K562 (cell line): ENCODE measurements at regions not wholly inside any gene's neighbourhood (a gene's known extent, or its start where the extent isn't known, plus 50 kb on each side); places are given as distances from the start of the nearest gene placed in this dataset.

Source experiments
- ATAC-seq: fragments of 200-7000 bp; cut with Tn5 transposase; 3 replicates; pipeline ENCODE4 v1.9.1; 2020; ENCODE audit warnings: moderate library complexity
- BruUV-seq: library from RNA; stranded (reverse); fragments of 400-500 nt; replicated peaks from 2 replicates; lab custom pipeline; 2021; lab: Mats Ljungman, UMichigan
- CTCF ChIA-PET: fragments of 300-600 bp; formaldehyde crosslinking; extraction: SDS; loops from one replicate; lab custom pipeline; 2021; ENCODE audit warnings: low intra/inter-chr PET ratio; lab: Yijun Ruan, JAX
- POLR2A ChIA-PET: fragments of 300-600, 350-650 bp; sonication (Branson Sonifier 250); formaldehyde crosslinking; extraction: SDS; loops from one replicate; lab custom pipeline; 2021; ENCODE audit warnings: antibody characterized with exemption, inconsistent platforms; lab: Yijun Ruan, JAX
- DNase-seq, 4 experiments: peaks; one replicate each; pipeline versions ENCODE4 v3.0.0 to v3.0.0-alpha.2; 2011 to 2018; ENCODE audit warnings: low spot score in 3 of 4, mixed read lengths in 3 of 4; ENCODE audit errors: extremely low read depth in 1 of 4
- FAIRE-seq: peaks from 2 replicates; lab custom pipeline; 2011; peaks lifted over from hg19 to GRCh38; lab: Jason Lieb, UNC
- H2AFZ ChIP-seq: 2 replicates; pipeline ENCODE4 v1.6.0; 2011; ENCODE audit warnings: low read depth, low read length, control low read depth, inconsistent platforms
- H3K27ac ChIP-seq: fragments of 200-600 bp; 3 replicates; pipeline ENCODE4 v1.8.0; 2011; ENCODE audit warnings: low read depth, mild to moderate bottlenecking, control low read depth, inconsistent platforms, low read length, moderate library complexity, mixed read lengths; ENCODE audit errors: extremely low read depth
- H3K27me3 ChIP-seq, 2 experiments: fragments of 300-600 bp in 1 of 2; 2 replicates in 1 of 2; 3 replicates in 1 of 2; pipeline versions ENCODE4 v1.6.0 to v1.8.0; 2011; ENCODE audit warnings: inconsistent platforms in 2 of 2, low read length in 2 of 2, mild to moderate bottlenecking in 1 of 2, mixed read lengths in 1 of 2, moderate library complexity in 1 of 2; ENCODE audit not compliant: control insufficient read depth in 2 of 2, insufficient read depth in 2 of 2
- H3K36me3 ChIP-seq: fragments of 300-600 bp; 3 replicates; pipeline ENCODE4 v1.8.0; 2011; ENCODE audit warnings: mild to moderate bottlenecking, low read length, inconsistent platforms; ENCODE audit not compliant: control insufficient read depth, insufficient read depth
- H3K4me1 ChIP-seq, 2 experiments: fragments of 200-600 bp in 1 of 2; replicated peaks in 1 of 2; 2 replicates in 1 of 2; 3 replicates in 1 of 2; pipeline versions ENCODE4 v1.5.1 to v1.8.0; 2011; ENCODE audit warnings: inconsistent platforms in 2 of 2, low read length in 2 of 2, mild to moderate bottlenecking in 1 of 2, mixed read lengths in 1 of 2, moderate library complexity in 1 of 2; ENCODE audit not compliant: control insufficient read depth in 2 of 2, insufficient read depth in 2 of 2
- H3K4me2 ChIP-seq: 2 replicates; pipeline ENCODE4 v1.6.1; 2011; ENCODE audit warnings: low read length, control low read depth, inconsistent platforms, mixed read lengths; ENCODE audit not compliant: insufficient read depth
- H3K4me3 ChIP-seq: fragments of 200-600 bp; sonication (generic), shearing (Covaris generic); 2 replicates; pipeline ENCODE4 v1.5.1; 2016; ENCODE audit warnings: control low read depth, inconsistent platforms
- H3K79me2 ChIP-seq: fragments of 200-600 bp; 3 replicates; pipeline ENCODE4 v1.8.0; 2011; ENCODE audit warnings: low read length, inconsistent platforms; ENCODE audit not compliant: control insufficient read depth, insufficient read depth
- H3K9ac ChIP-seq, 2 experiments: 2 replicates each; pipeline versions ENCODE4 v1.6.0 to v1.6.1; 2011; ENCODE audit warnings: low read depth in 2 of 2, low read length in 2 of 2, control low read depth in 1 of 2, inconsistent platforms in 1 of 2, mild to moderate bottlenecking in 1 of 2, mixed read lengths in 1 of 2; ENCODE audit not compliant: insufficient read depth in 1 of 2
- H3K9me1 ChIP-seq: one replicate; pipeline ENCODE4 v1.6.0; 2011; ENCODE audit warnings: inconsistent platforms, mild to moderate bottlenecking, low read length, moderate library complexity; ENCODE audit not compliant: control insufficient read depth, insufficient read depth
- H3K9me3 ChIP-seq: replicated peaks from 2 replicates; pipeline ENCODE4 v1.5.1; 2011; ENCODE audit warnings: low read depth, low read length, inconsistent platforms; ENCODE audit not compliant: control insufficient read depth, insufficient read depth
- H4K20me1 ChIP-seq: replicated peaks from 2 replicates; pipeline ENCODE4 v1.6.1; 2011; ENCODE audit warnings: low read length, inconsistent platforms, mixed read lengths; ENCODE audit not compliant: control insufficient read depth, insufficient read depth
- HOXB6 ChIP-seq: fragments of 250-450 bp; sonication (Bioruptor Pico); IDR thresholded peaks from 2 replicates; pipeline ENCODE4 v1.5.1; 2022; ENCODE audit warnings: mild to moderate bottlenecking, borderline replicate concordance
- SRF ChIP-seq, 2 experiments: fragments of 250-450, 450-650 bp in 1 of 2; sonication (Bioruptor Pico) in 1 of 2; sonication (generic) in 1 of 2; formaldehyde crosslinking; IDR thresholded peaks; 2 replicates each; pipeline versions ENCODE4 v1.5.0 to v1.5.1; 2020 to 2022; ENCODE audit warnings: mild to moderate bottlenecking in 1 of 2, missing genetic modification reagents in 1 of 2
- YY1 ChIP-seq, 3 experiments: IDR thresholded peaks; 2 replicates each; pipeline ENCODE4 v1.6.1; 2011; ENCODE audit warnings: low read length in 2 of 3, mild to moderate bottlenecking in 2 of 3, moderate library complexity in 2 of 3, borderline replicate concordance in 1 of 3, control low read depth in 1 of 3, low read depth in 1 of 3; ENCODE audit not compliant: insufficient read depth in 3 of 3, insufficient replicate concordance in 2 of 3, control insufficient read depth in 1 of 3, insufficient read length in 1 of 3; ENCODE audit errors: extremely low read depth in 1 of 3
- WGBS: fragments of 100-300 bp; shearing (Covaris generic); methylation state at CpG from one replicate; pipeline ENCODE4 v1.1.6; 2016; ENCODE audit warnings: low coverage, mixed read lengths; ENCODE audit not compliant: insufficient coverage; ENCODE audit errors: missing lambda C conversion rate; 5-methylcytosine and 5-hydroxymethylcytosine counted together
- in situ Hi-C: fragments of 300-500 bp; cut with MboI; formaldehyde crosslinking; loops from 4 replicates; pipeline ENCODE4 v1.15.0; 2018; ENCODE audit warnings: inconsistent platforms, mixed read lengths
- intact Hi-C: fragments of 100-400 bp; cut with micrococcal nuclease; formaldehyde crosslinking; loops from 2 replicates; pipeline ENCODE4 v1.14.2; 2022
- TF ChIP-seq, protein P1 (sequence below): fragments of 250-450 bp; sonication (Bioruptor Pico); IDR thresholded peaks from 2 replicates; pipeline ENCODE4 v1.4.0; 2020; ENCODE audit warnings: mild to moderate bottlenecking, moderate library complexity
- TF ChIP-seq, protein P2 (sequence below): fragments of 450-650 bp; formaldehyde crosslinking; IDR thresholded peaks from 2 replicates; pipeline ENCODE4 v1.4.0; 2022; ENCODE audit warnings: missing genetic modification characterization
- TF ChIP-seq, protein P3 (sequence below): IDR thresholded peaks from 2 replicates; pipeline ENCODE4 v1.6.1; 2014; ENCODE audit warnings: antibody characterized with exemption

DNA sequence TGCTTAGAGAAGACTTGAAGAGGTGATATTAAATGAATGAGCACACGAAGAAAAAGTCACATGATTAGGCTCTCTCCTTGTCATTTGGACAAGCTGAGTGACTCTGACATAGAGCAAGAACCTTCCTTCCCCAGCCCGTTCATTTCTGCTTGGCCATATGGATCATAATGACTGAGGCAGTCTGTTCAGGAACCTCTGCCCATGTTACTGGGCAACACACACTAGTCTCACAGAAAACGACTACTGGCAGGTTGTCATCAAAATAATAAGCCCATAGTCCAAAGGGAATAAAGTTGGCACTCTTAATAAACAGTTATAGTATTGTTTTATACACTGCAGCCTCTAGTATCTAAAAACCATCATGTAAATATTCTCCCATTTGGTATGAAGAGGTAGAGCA, 635.0 kb downstream of the REEP3 start (continued):
- TF ChIP-seq, protein P1, sequence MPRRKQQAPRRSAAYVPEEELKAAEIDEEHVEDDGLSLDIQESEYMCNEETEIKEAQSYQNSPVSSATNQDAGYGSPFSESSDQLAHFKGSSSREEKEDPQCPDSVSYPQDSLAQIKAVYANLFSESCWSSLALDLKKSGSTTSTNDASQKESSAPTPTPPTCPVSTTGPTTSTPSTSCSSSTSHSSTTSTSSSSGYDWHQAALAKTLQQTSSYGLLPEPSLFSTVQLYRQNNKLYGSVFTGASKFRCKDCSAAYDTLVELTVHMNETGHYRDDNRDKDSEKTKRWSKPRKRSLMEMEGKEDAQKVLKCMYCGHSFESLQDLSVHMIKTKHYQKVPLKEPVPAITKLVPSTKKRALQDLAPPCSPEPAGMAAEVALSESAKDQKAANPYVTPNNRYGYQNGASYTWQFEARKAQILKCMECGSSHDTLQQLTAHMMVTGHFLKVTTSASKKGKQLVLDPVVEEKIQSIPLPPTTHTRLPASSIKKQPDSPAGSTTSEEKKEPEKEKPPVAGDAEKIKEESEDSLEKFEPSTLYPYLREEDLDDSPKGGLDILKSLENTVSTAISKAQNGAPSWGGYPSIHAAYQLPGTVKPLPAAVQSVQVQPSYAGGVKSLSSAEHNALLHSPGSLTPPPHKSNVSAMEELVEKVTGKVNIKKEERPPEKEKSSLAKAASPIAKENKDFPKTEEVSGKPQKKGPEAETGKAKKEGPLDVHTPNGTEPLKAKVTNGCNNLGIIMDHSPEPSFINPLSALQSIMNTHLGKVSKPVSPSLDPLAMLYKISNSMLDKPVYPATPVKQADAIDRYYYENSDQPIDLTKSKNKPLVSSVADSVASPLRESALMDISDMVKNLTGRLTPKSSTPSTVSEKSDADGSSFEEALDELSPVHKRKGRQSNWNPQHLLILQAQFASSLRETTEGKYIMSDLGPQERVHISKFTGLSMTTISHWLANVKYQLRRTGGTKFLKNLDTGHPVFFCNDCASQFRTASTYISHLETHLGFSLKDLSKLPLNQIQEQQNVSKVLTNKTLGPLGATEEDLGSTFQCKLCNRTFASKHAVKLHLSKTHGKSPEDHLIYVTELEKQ (CRISPR knock-in tag): no peak
- no peak for TF ChIP-seq YY1 (IDR thresholded peaks at IDR 0.05; ENCODE audit: borderline replicate concordance in 1 of 3, control insufficient read depth in 1 of 3, extremely low read depth in 1 of 3, insufficient read depth in 3 of 3, insufficient read length in 1 of 3, insufficient replicate concordance in 2 of 3, low read depth in 1 of 3, low read length in 2 of 3)

DNA sequence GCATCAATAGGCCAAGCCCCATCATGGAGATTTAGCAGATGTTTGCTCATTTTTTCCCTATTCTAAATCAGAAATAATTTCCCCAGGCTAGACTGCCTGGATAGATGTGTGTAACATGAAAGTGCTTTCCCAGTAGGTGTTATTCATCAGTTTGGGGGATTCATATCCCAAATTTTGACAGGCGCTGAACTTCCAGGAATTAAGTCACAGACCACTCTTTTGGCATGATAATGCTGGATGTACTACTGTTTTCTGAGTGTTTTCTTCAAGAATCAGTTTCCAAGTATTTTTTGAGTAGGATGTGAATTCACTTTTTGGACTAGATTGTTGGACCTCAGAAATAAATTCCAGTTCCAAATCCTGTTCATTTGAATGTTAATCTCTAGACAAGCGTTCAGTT, 637.4 kb downstream of the REEP3 start:
- H3K27me3 ChIP-seq: no peaks in the 10 kb centered on the region
- CTCF ChIA-PET: no interaction called here
- intact Hi-C loops: no loop called here

More for the DNA sequence above, 637.4 kb downstream of the REEP3 start:
- Histone ChIP-seq H3K9me3 (peaks cover 1% of the 10 kb centered on the region; the same call in 1 of the 2 replicates), H3K4me1 (no peaks in the 10 kb centered on the region), H3K9ac (no peak overlapping the region), H3K79me2 (no peaks in the 10 kb centered on the region), H3K36me3 (no peaks in the 10 kb centered on the region), H3K4me3 (no peak overlapping the region), H4K20me1 (no peaks in the 10 kb centered on the region), H3K9me1 (no peaks in the 10 kb centered on the region), H3K27ac (no peak overlapping the region), H2AFZ (no peak overlapping the region)
- in situ Hi-C loops: no loop called here
- POLR2A ChIA-PET: no interaction called here
- no TSS peak for BruUV-seq
- DNase-seq: no peak
- no peak for ATAC-seq
- FAIRE-seq: no peak
- TF ChIP-seq, protein P2, sequence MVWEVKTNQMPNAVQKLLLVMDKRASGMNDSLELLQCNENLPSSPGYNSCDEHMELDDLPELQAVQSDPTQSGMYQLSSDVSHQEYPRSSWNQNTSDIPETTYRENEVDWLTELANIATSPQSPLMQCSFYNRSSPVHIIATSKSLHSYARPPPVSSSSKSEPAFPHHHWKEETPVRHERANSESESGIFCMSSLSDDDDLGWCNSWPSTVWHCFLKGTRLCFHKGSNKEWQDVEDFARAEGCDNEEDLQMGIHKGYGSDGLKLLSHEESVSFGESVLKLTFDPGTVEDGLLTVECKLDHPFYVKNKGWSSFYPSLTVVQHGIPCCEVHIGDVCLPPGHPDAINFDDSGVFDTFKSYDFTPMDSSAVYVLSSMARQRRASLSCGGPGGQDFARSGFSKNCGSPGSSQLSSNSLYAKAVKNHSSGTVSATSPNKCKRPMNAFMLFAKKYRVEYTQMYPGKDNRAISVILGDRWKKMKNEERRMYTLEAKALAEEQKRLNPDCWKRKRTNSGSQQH (CRISPR knock-in tag): no peak
- TF ChIP-seq, protein P3, sequence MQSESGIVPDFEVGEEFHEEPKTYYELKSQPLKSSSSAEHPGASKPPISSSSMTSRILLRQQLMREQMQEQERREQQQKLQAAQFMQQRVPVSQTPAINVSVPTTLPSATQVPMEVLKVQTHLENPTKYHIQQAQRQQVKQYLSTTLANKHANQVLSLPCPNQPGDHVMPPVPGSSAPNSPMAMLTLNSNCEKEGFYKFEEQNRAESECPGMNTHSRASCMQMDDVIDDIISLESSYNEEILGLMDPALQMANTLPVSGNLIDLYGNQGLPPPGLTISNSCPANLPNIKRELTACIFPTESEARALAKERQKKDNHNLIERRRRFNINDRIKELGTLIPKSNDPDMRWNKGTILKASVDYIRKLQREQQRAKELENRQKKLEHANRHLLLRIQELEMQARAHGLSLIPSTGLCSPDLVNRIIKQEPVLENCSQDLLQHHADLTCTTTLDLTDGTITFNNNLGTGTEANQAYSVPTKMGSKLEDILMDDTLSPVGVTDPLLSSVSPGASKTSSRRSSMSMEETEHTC: no peak
- TF ChIP-seq SRF (CRISPR knock-in tag; IDR thresholded peaks at IDR 0.05) (no peak), HOXB6 (CRISPR knock-in tag) (no peak)
- TF ChIP-seq, all 486 proteins: peak for 0
- H3K4me2 ChIP-seq: no peak overlapping the region
- WGBS: 0% methylated on average over 2 of the region's 2 CpGs
